Activated CD8-positive, alpha-beta memory T cell treated with anti-CD3 and anti-CD28 coated beads, Interleukin-2, amount 10 ng/mL, durations not matched to agents 7 days and 5 days (primary cell): ENCODE measurements at regions not wholly inside any gene's neighbourhood (a gene's known extent, or its start where the extent isn't known, plus 50 kb on each side); places are given as distances from the start of the nearest gene placed in this dataset.
"Not testable (repeated sequence)": the region's sequence is repeated elsewhere in the genome, so short reads cannot be mapped to it uniquely, and the experiment has no call there.

ENCODE experiments used
- ATAC-seq: fragments of 150-1000 bp; cut with Tn5 transposase; one replicate; pipeline ENCODE4 v1.10.0; 2021; ENCODE audit warnings: moderate library complexity
- CTCF ChIA-PET: fragments of 350-600 bp; sonication (Branson Sonifier 250); formaldehyde crosslinking; loops from one replicate; lab custom pipeline; 2021; ENCODE audit warnings: antibody characterized with exemption; lab: Charles Lee
- DNase-seq: peaks from one replicate; pipeline ENCODE4 v3.0.0-alpha.2; 2020
- H3K27ac Mint-ChIP-seq: one replicate; pipeline ENCODE4 v1.8.0; 2021; ENCODE audit warnings: mild to moderate bottlenecking, mixed read lengths
- H3K27me3 Mint-ChIP-seq: one replicate; pipeline ENCODE4 v1.8.0; 2021; ENCODE audit warnings: mixed read lengths
- H3K36me3 Mint-ChIP-seq: one replicate; pipeline ENCODE4 v1.8.0; 2021; ENCODE audit warnings: mild to moderate bottlenecking, mixed read lengths
- H3K4me1 Mint-ChIP-seq: one replicate; pipeline ENCODE4 v1.8.0; 2021; ENCODE audit warnings: mixed read lengths
- H3K4me3 Mint-ChIP-seq: one replicate; pipeline ENCODE4 v1.8.0; 2021; ENCODE audit warnings: mild to moderate bottlenecking, moderate library complexity, mixed read lengths
- H3K9me3 Mint-ChIP-seq: one replicate; pipeline ENCODE4 v1.8.0; 2022; ENCODE audit warnings: low read depth, mixed read lengths

DNA sequence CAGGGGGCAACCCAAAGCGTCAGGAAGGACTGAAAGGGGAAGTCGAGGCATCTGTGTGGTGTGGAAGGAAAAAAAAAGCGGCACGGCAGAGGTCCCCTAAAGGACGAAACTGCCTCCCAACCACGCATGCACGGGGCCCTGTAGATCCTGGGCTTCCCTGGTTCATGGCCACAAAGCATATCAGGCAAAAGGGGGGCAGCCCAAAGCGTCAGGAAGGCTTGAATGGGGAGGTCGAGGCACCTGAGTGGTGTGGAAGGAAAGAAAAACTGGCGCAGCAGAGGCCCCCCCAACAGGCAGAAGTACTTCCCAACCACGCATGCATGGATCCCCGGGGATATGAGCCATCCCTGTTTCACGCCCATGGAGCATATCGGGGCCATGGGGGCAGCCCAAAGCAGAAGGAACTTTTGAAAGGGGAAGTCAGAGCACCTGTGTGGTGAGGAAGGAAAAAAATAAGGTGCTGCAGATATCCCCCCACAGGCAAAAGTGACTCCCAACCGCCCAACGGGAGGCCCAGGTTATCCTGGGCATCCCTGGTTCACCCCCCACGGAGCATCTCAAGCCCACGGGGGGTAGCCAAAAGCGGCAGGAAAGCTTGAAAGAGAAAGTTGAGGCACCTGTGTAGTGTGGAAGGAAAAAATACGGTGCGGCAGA, 581.2 kb downstream of the ALG10 start:
- DNase-seq, result no peak
- CTCF ChIA-PET, result no interaction called here
- no peaks in the 10 kb centered on the region for H3K27me3 Mint-ChIP-seq
- no peaks in the 10 kb centered on the region for H3K4me1 Mint-ChIP-seq
- H3K36me3 Mint-ChIP-seq, result no peaks in the 10 kb centered on the region
- H3K4me3 Mint-ChIP-seq, result no peak overlapping the region
- peaks cover 11% of the 10 kb centered on the region for H3K9me3 Mint-ChIP-seq
- H3K27ac Mint-ChIP-seq, result no peak overlapping the region
- no peak for ATAC-seq

DNA sequence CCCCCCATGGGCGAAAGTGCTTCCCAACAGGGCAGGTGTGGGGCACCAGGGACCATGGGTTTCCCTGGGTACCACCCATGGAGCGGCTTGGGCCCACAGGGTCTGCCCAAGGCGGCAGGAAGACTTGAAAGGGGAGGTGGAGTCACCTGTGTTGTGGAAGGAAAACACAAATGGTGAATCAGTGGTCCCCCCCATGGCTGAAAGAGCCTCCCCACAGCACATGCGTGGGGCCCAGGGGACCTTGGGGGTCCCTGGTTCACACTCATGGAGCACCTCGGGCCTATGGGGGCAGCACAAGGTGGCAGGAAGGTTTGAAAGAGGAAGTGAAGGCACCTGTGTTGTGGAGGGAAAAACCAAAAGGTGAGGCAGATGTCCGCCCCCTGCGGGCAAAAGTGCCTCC, 581.9 kb downstream of the ALG10 start:
- no peaks in the 10 kb centered on the region for H3K36me3 Mint-ChIP-seq

DNA sequence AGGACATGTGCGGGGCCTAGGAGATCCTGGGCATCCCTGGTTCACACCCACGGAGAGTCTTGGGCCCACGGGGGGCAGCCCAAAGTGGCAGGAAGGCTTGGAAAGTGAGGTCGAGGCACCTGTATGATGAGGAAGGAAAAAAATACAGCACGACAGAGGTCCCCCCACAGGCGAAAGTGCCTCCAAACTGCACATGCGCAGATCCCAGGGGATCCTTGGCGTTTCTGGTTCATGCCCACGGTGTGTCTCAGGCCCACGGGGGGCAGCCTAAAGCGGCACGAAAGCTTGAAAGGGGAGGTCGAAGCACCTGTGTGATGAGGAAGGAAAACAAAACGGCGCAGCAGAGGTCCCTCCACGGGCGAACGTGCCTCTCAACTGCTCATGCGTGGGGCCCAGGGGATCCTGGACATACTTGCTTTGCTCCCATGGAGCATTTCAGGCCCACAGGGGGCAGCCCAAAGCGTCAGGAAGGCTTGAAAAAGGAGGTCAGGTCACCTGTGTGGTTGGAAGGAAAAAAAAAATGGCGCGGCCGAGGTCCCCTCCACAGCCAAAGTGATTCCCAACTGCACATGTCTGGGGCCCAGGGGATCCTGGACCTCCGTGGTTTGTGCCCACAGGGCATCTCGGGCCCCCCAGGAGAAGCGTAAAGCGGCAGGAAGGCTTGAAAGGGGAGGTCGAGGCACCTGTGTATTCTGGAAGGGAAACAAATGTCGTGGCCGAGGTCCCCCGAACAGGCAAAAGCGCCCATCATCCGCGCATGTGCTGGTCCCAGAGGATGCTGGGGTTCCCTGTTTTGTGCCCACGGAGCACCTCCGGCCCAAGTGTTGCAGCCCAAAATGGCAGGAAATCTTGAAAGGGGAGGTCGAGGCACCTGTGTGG, 582.6 kb downstream of the ALG10 start:
- Mint-ChIP-seq H3K36me3 (no peaks in the 10 kb centered on the region), H3K27ac (no peak overlapping the region), H3K27me3 (no peaks in the 10 kb centered on the region), H3K9me3 (peaks cover 12% of the 10 kb centered on the region), H3K4me1 (no peaks in the 10 kb centered on the region), H3K4me3 (no peak overlapping the region)
- no peak for ATAC-seq
- no peak for DNase-seq
- CTCF ChIA-PET, result no interaction called here

More for the DNA sequence above, 581.9 kb downstream of the ALG10 start:
- Mint-ChIP-seq H3K27me3 (no peaks in the 10 kb centered on the region), H3K4me1 (no peaks in the 10 kb centered on the region), H3K4me3 (no peak overlapping the region), H3K9me3 (peaks cover 12% of the 10 kb centered on the region), H3K27ac (no peak overlapping the region)
- CTCF ChIA-PET, result no interaction called here
- ATAC-seq (no peak), DNase-seq (no peak)

DNA sequence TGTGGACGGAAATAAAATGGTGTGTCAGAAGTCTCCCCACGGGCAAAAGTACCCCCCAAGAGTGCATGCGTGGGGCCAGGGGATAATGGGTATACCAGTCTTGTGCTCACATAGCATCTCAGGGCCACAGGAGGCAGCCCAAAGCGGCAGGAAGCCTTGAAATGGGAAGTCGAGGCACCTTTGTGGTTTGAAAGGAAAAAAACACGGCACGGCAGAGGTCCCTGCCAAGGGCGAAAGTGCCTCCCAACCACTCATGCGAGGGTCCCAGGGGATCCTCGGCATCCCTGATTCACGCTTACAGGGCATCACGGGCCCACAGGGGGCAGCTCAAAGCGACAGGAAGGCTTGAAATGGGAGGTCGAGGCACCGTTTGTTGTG, 583.2 kb downstream of the ALG10 start:
- peaks cover 12% of the 10 kb centered on the region for H3K9me3 Mint-ChIP-seq
- DNase-seq, result no peak
- no peaks in the 10 kb centered on the region for H3K4me1 Mint-ChIP-seq
- CTCF ChIA-PET, result no interaction called here
- no peak overlapping the region for H3K27ac Mint-ChIP-seq
- H3K27me3 Mint-ChIP-seq, result no peaks in the 10 kb centered on the region
- no peak overlapping the region for H3K4me3 Mint-ChIP-seq
- H3K36me3 Mint-ChIP-seq, result no peaks in the 10 kb centered on the region
- ATAC-seq, result no peak

DNA sequence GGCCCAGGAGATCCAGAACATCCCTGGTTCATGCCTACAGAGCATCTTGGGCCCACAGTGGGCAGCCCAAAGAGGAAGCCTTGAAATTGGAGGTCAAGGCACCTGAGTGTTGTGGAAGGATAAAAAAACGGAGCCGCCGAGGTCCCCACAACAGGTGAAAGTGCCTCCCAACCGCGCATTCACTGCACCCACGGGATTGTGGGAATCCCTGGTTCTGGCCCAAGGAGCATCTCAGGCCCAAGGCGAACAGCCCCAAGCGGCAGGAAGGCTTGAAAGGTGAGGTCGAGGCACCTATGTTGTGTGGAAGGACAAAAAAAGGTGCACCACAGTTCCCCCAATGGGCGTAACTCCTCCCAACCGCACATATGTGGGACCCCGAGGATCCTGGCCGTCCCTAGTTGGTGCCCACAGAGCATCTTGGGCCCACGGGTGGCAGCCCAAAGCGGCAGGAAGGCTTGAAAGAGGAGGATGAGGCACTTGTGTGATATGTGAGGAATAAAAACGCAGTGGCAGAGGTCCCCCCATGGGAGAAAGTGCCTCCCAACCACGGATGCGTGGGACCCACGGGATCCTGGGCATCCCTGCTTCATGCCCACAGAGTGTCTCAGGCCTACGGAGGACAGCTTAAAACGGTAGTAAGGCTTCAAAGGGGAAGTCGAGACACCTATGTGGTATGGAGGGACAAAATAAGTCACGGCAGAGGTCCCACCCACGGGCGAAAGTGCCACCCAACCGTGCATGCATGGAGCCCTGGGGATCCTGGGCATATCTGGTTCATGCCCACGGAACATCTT, 583.9 kb downstream of the ALG10 start:
- no peak overlapping the region for H3K27ac Mint-ChIP-seq
- no peaks in the 10 kb centered on the region for H3K36me3 Mint-ChIP-seq
- H3K9me3 Mint-ChIP-seq, result peaks cover 14% of the 10 kb centered on the region
- CTCF ChIA-PET, result no interaction called here
- no peak for DNase-seq
- H3K4me3 Mint-ChIP-seq, result no peak overlapping the region
- no peaks in the 10 kb centered on the region for H3K4me1 Mint-ChIP-seq
- ATAC-seq, result no peak
- H3K27me3 Mint-ChIP-seq, result no peaks in the 10 kb centered on the region

DNA sequence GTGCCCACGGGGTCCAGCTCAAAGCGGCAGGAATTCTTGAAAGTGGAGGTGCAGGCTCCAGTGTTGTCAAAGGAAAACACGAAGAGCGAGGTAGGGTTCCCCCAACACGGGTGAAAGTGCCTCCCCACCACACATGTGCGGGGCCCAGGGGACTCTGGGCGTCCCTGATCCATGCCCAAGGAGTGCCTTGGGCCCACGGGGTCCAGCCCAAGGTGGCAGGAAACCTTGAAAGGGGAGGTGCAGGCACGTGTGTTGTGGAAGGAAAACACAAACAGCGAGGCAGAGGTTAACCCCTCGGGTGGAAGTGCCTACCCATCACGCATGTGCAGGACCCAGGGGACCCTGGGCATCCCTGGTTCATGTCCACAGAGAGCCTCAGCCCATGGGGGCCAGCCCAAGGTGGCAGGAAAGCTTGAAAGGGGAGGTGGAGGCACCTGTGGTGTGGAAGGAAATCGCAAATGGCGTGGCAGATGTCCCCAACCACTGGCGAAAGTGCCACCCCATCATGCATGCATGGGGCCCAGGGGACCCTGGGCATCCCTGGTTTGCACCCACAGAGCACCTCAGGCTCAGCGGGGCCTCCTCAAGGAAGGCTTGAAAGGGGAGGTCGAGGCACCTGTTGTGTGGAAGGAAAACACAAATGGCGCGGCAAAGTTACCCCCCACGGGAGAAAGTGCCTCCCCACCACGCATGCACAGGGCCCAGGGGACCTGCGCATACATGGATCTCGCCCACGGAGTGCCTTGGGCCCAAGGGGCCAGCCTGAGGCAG, 584.6 kb downstream of the ALG10 start:
- peaks cover 9% of the 10 kb centered on the region for H3K9me3 Mint-ChIP-seq

DNA sequence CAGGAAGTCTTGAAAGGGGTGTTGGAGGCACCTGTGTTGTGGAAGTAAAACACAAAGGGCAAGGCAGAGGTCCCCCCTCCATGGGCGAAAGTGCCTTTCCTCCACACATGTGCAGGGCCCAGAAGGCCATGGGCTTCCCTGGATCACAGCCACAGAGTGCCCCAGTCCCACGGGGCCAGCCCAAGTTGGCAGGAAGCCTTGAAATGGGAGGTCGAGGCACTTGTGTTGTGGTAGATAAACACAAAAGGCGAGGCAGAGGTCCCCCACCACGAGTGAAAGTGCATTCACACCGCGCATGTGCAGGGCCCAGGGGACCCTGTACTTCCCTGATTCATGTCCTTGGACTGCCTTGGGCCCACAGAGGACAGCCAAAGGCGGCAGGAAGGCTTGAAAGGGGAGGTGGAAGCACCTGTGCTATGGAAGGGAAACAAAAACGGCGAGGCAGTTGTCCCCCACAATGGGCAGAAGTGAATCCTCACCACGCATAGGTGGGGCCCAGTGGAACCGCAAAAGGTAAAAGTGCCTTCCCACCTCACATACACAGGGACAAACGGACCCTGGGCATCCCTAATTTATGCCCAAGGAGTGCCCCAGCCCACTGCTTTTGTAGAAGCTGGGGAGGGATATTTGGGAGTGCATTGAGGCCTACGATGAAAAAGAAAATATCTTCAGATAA, 585.4 kb downstream of the ALG10 start:
- Mint-ChIP-seq H3K4me3 (no peak overlapping the region), H3K27ac (no peak overlapping the region), H3K27me3 (no peaks in the 10 kb centered on the region), H3K36me3 (no peaks in the 10 kb centered on the region), H3K9me3 (peaks cover 8% of the 10 kb centered on the region), H3K4me1 (no peaks in the 10 kb centered on the region)
- ATAC-seq, result no peak
- DNase-seq, result no peak
- CTCF ChIA-PET, result no interaction called here

More for the DNA sequence above, 584.6 kb downstream of the ALG10 start:
- Mint-ChIP-seq H3K36me3 (no peaks in the 10 kb centered on the region), H3K27ac (no peak overlapping the region), H3K27me3 (no peaks in the 10 kb centered on the region), H3K4me1 (no peaks in the 10 kb centered on the region), H3K4me3 (no peak overlapping the region)
- DNase-seq (no peak), ATAC-seq (no peak)
- CTCF ChIA-PET, result no interaction called here

DNA sequence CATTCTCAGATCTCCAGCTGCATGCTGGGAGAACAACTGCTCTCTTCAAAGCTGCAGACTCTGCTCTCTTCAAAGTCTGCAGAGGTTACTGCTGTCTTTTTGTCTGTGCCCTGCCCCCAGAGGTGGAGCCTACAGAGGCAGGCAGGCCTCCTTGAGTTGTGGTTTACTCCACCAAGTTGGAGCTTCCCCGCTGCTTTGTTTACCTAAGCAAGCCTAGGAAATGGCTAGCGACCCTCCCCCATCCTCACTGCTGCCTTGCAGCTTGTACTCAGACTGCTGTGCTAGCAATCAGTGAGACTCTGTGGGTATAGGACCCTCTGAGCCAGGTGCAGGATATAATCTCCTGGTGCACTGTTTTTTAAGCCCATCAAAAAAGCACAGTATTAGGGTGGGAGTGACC, 591.7 kb downstream of the ALG10 start:
- H3K4me1 Mint-ChIP-seq, DNase-seq, CTCF ChIA-PET, H3K4me3 Mint-ChIP-seq, H3K36me3 Mint-ChIP-seq, ATAC-seq, H3K27ac Mint-ChIP-seq, H3K27me3 Mint-ChIP-seq: not testable (repeated sequence)
- H3K9me3 Mint-ChIP-seq, result peaks cover 19% of the 10 kb centered on the region

DNA sequence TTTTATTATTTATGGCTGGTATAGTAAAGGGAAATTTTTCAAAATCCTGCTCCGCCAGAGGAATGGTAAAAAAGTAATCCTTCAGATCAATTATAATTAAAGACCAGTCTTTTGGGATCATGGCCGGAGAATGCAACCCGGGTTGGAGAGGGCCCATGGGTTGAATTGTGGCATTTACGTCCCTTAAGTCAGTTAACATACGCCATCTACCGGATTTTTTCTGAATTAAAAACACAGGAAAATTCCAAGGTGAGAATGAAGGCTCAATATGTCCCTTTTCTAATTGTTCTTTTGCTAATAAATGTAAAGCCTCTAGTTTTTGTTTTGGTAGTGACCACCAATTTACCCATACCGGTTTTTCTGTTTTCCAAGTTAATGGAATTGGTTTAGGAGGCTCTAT, 602.8 kb downstream of the ALG10 start:
- Mint-ChIP-seq H3K27me3 (no peaks in the 10 kb centered on the region), H3K27ac (no peak overlapping the region), H3K36me3 (no peaks in the 10 kb centered on the region), H3K9me3 (peaks cover 15% of the 10 kb centered on the region), H3K4me3 (no peak overlapping the region), H3K4me1 (no peaks in the 10 kb centered on the region)
- DNase-seq (no peak), ATAC-seq (no peak)
- CTCF ChIA-PET, result no interaction called here

DNA sequence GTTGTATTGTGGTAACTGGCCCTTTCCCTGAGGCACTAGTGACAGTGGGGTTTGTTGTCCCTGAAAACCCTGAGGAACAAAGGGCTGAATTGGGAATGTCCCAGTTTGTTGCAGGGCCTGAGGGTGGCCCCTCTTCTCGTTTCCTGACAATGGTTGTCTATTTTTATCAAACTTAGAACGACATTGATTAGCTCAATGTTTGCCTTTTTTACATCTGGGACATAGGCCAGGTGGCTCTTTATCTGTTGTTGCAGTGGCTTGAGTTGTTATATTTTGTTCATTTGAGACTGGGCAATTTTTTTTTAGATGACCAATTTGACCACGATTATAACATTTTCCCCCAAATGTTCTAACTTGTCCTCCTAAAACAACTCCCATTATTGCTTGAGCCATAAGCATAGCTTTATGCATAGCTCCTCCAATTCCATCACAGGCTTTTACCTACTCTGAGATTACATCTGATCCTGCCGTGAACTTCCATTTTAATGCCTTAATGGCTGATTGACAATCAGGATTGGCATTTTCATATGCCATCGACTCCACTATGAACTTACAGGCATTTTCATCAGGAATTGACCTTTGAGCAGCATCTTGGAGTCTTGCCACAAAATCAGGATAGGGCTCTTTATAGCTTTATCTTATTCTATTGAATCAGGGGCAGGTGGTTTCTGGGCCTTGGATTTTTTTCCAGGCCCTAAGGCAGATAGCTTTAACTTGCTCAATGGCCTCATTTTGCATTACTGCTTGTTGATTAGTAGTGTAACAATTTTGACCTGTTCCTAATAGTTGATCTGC, 604.3 kb downstream of the ALG10 start:
- Mint-ChIP-seq H3K27me3 (no peaks in the 10 kb centered on the region), H3K27ac (no peak overlapping the region), H3K4me3 (no peak overlapping the region), H3K4me1 (no peaks in the 10 kb centered on the region), H3K36me3 (no peaks in the 10 kb centered on the region), H3K9me3 (peaks cover 11% of the 10 kb centered on the region)
- ATAC-seq (no peak), DNase-seq (no peak)
- CTCF ChIA-PET, result no interaction called here
